Activated CD8-positive, alpha-beta T cell treated with anti-CD3 and anti-CD28 coated beads for 36 hours (primary cell): ENCODE measurements at regions not wholly inside any gene's neighbourhood (a gene's known extent, or its start where the extent isn't known, plus 50 kb on each side); places are given as distances from the start of the nearest gene placed in this dataset.

Experiments
- ATAC-seq: fragments of 200-7000 bp; cut with Tn5 transposase; one replicate; pipeline ENCODE4 v1.10.0; 2021; ENCODE audit warnings: mild to moderate bottlenecking, moderate library complexity
- CTCF ChIA-PET: fragments of 350-600 bp; sonication (Branson Sonifier 250); formaldehyde crosslinking; loops from one replicate; lab custom pipeline; 2021; ENCODE audit warnings: antibody characterized with exemption; lab: Charles Lee
- POLR2A ChIA-PET: fragments of 350-600 bp; sonication (Branson Sonifier 250); formaldehyde crosslinking; loops from one replicate; lab custom pipeline; 2021; ENCODE audit warnings: antibody characterized with exemption; lab: Charles Lee
- DNase-seq: peaks from one replicate; pipeline ENCODE4 v3.0.0-alpha.2; 2020
- H3K27ac Mint-ChIP-seq: one replicate; pipeline ENCODE4 v1.8.0; 2021; ENCODE audit warnings: mild to moderate bottlenecking, mixed read lengths
- H3K27me3 Mint-ChIP-seq: one replicate; pipeline ENCODE4 v1.8.0; 2021; ENCODE audit warnings: mixed read lengths
- H3K36me3 Mint-ChIP-seq: one replicate; pipeline ENCODE4 v1.8.0; 2021; ENCODE audit warnings: low read depth, mixed read lengths
- H3K4me1 Mint-ChIP-seq: one replicate; pipeline ENCODE4 v1.8.0; 2021; ENCODE audit warnings: low read depth, mixed read lengths
- H3K4me3 Mint-ChIP-seq: one replicate; pipeline ENCODE4 v1.8.0; 2021; ENCODE audit warnings: mild to moderate bottlenecking, moderate library complexity, mixed read lengths
- H3K9me3 Mint-ChIP-seq: one replicate; pipeline ENCODE4 v1.8.0; 2021; ENCODE audit warnings: mixed read lengths
- intact Hi-C: fragments of 100-400 bp; cut with micrococcal nuclease; formaldehyde crosslinking; loops from one replicate; pipeline ENCODE4 v1.10.0; 2022
- TF ChIP-seq, protein P1 (sequence below): fragments of 200-600 bp; IDR thresholded peaks from one replicate; pipeline ENCODE4 v1.8.0; 2022; ENCODE audit warnings: antibody characterized with exemption, mild to moderate bottlenecking

DNA sequence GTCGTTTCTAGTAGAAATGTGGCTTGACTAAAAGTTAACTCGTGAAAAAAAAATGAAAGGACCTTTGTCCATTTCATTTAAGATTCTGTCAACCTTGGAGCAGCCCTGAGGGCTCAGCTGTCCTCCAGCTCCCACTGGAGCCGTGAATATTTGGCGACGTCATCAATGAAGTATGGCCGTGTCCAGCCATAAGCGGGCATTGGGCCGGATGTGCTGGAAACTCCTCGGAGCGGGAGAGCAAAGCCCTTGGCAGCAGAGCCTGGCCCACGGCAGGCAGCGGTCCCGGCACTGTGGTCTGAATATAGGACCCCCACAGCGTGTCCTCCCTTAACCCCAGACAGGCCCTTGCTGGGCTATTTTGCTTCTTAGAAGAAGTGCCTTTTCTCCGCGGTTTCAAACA lies 50.0 kb downstream of the JAKMIP3 start:
- intact Hi-C loops, result no loop called here
- TF ChIP-seq, protein P1, sequence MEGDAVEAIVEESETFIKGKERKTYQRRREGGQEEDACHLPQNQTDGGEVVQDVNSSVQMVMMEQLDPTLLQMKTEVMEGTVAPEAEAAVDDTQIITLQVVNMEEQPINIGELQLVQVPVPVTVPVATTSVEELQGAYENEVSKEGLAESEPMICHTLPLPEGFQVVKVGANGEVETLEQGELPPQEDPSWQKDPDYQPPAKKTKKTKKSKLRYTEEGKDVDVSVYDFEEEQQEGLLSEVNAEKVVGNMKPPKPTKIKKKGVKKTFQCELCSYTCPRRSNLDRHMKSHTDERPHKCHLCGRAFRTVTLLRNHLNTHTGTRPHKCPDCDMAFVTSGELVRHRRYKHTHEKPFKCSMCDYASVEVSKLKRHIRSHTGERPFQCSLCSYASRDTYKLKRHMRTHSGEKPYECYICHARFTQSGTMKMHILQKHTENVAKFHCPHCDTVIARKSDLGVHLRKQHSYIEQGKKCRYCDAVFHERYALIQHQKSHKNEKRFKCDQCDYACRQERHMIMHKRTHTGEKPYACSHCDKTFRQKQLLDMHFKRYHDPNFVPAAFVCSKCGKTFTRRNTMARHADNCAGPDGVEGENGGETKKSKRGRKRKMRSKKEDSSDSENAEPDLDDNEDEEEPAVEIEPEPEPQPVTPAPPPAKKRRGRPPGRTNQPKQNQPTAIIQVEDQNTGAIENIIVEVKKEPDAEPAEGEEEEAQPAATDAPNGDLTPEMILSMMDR, result no peak
- CTCF ChIA-PET, result interaction anchor here (0.6 kb wide), 1 partner anchor 77 kb away, joined by 3 read pairs; no protein-coding TSS in a partner anchor
- H3K27me3 Mint-ChIP-seq, result no peaks in the 10 kb centered on the region
- no peak overlapping the region for H3K4me3 Mint-ChIP-seq
- DNase-seq (no peak), ATAC-seq (no peak)
- no peaks in the 10 kb centered on the region for H3K4me1 Mint-ChIP-seq
- H3K9me3 Mint-ChIP-seq, result no peaks in the 10 kb centered on the region
- H3K27ac Mint-ChIP-seq, result no peak overlapping the region
- POLR2A ChIA-PET, result no interaction called here
- no peaks in the 10 kb centered on the region for H3K36me3 Mint-ChIP-seq

DNA sequence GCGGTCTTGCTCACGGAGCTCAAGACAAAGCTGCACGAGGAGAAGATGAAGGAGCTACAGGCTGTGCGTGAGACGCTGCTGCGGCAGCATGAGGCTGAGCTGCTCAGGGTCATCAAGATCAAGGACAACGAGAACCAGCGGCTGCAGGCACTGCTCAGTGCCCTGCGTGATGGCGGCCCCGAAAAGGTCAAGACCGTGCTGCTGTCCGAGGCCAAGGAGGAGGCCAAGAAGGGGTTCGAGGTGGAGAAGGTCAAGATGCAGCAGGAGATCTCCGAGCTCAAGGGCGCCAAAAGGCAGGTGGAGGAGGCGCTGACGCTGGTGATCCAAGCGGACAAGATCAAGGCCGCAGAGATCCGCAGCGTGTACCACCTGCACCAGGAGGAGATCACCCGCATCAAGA lies 51.4 kb downstream of the JAKMIP3 start:
- ATAC-seq, result no peak
- no peaks in the 10 kb centered on the region for H3K27me3 Mint-ChIP-seq
- POLR2A ChIA-PET, result no interaction called here
- TF ChIP-seq, protein P1, result no peak
- H3K4me3 Mint-ChIP-seq, result no peak overlapping the region
- intact Hi-C loops, result no loop called here
- no peaks in the 10 kb centered on the region for H3K9me3 Mint-ChIP-seq
- CTCF ChIA-PET, result no interaction called here
- H3K36me3 Mint-ChIP-seq, result no peaks in the 10 kb centered on the region
- DNase-seq, result no peak
- no peak overlapping the region for H3K27ac Mint-ChIP-seq
- no peaks in the 10 kb centered on the region for H3K4me1 Mint-ChIP-seq

DNA sequence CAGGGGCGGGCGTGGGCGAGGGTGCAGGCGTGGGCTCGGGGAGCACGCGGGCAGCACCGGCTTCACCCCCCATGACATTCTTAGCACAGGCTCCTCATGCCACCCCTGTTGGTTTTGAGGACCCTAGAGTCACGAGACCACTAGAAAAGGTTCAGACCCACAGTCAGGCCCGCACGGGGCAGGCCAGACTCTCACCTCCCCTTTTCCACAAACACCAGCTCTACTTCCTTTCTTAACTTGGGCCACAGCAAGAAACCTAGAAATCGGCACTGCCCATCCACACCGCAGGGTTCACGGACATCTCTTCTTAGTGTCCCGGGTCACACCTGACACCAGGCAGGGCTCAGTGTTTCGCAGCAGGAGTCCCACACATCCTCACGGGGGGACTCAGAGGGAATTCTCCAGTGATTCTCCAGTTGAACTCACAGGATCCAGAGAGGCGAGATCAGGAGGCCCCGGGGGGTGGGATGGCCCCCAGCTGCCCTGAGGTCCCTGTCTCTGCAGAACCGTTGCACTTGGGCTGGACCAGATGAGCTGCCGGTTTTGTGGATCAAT lies 52.0 kb downstream of the JAKMIP3 start:
- H3K36me3 Mint-ChIP-seq, result no peaks in the 10 kb centered on the region
- intact Hi-C loops, result no loop called here
- no peak for DNase-seq
- ATAC-seq, result no peak
- H3K4me3 Mint-ChIP-seq, result no peak overlapping the region
- H3K27me3 Mint-ChIP-seq, result no peaks in the 10 kb centered on the region
- no peaks in the 10 kb centered on the region for H3K4me1 Mint-ChIP-seq
- no peak overlapping the region for H3K27ac Mint-ChIP-seq
- ChIA-PET CTCF (interaction anchor here (1.1 kb wide), 1 partner anchor 25 kb away, joined by 3 read pairs; no protein-coding TSS in a partner anchor), POLR2A (no interaction called here)
- no peaks in the 10 kb centered on the region for H3K9me3 Mint-ChIP-seq
- TF ChIP-seq, protein P1, result no peak

DNA sequence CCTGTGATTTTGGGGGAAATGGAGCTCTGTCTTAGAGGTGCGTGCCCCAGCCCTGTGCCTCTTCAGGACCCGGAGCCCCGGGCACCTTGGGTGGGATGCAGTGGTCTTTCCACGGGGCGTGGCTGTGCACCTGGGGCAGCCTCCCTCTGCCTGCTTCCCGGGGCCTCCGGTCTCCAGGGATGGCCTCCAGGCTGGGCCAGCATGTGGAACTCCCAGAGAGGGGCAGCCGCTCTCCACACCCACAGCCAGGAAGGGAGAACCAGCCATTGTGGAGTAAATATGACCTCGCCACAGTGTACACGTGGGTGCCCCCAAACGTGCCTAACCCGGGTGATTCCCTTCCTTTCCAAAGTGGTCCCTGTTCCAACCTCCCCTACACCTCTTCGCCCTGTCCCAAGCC lies 52.6 kb downstream of the JAKMIP3 start:
- CTCF ChIA-PET, result interaction anchor here (1.1 kb wide), 1 partner anchor 25 kb away, joined by 3 read pairs; no protein-coding TSS in a partner anchor
- Mint-ChIP-seq H3K27me3 (no peaks in the 10 kb centered on the region), H3K36me3 (no peaks in the 10 kb centered on the region), H3K27ac (no peak overlapping the region), H3K4me3 (no peak overlapping the region), H3K4me1 (no peaks in the 10 kb centered on the region), H3K9me3 (no peaks in the 10 kb centered on the region)
- no peak for DNase-seq
- POLR2A ChIA-PET, result no interaction called here
- TF ChIP-seq, protein P1, result no peak
- no peak for ATAC-seq
- intact Hi-C loops, result no loop called here

DNA sequence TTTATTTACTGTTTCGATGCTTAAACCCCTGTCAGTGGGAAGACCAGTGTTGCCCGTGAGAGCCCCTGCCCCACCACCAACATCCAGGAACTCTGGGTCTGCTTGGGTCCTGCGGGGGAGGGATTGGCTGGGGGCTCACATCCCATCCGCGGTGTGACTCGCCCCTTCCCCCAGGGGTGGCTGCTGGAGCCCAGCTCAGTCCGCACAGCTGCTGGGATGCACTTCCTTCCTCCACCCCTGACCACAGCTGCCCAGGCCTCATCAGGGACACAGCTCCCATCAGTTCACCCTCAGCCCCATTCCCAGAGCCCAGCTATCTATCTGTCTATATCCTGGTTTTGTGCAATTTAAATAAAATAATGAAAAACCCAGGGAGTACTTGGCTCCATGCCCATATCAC lies 54.5 kb downstream of the JAKMIP3 start:
- ChIA-PET POLR2A (no interaction called here), CTCF (interaction anchor here (1.4 kb wide), 1 partner anchor 19 kb away, joined by 4 read pairs; no protein-coding TSS in a partner anchor)
- H3K36me3 Mint-ChIP-seq, result no peaks in the 10 kb centered on the region
- no peaks in the 10 kb centered on the region for H3K4me1 Mint-ChIP-seq
- ATAC-seq (no peak), DNase-seq (no peak)
- H3K27me3 Mint-ChIP-seq, result no peaks in the 10 kb centered on the region
- TF ChIP-seq, protein P1, result no peak
- intact Hi-C loops, result no loop called here
- H3K4me3 Mint-ChIP-seq, result no peak overlapping the region
- H3K27ac Mint-ChIP-seq, result no peak overlapping the region
- H3K9me3 Mint-ChIP-seq, result no peaks in the 10 kb centered on the region
